ENCODE measurements at regions not wholly inside any gene's neighbourhood (a gene's known extent, or its start where the extent isn't known, plus 50 kb on each side); places are given as distances from the start of the nearest gene placed in this dataset.

DNA sequence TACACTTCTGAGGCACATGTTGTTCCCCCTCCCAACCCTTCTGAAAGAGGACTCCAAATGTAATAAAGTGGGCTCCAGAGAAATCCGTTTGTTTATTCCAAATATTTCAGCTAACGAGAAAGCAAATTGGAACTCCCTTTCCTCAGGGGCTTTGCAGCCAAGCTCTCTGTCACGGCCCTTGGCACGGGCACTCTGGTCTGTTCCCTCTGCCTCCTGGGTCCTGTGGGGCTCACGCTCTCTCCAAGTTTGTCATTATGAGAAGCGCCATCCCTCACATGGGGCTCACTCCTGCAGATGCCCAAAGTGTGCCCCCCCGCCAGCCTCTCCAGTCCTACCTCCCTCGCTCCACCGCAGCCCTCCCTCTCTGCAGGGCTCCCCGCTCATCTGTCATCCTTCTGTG lies 125.4 kb upstream of the POU2AF2 start:
- H3K4me3 ChIP-seq, result no peak overlapping the region
- H3K4me1 ChIP-seq, result no peaks in the 10 kb centered on the region; the same call in 1 of the 2 replicates
- no peaks in the 10 kb centered on the region for H4K20me1 ChIP-seq
- H3K27me3 ChIP-seq, result no peaks in the 10 kb centered on the region
- no peak for TF ChIP-seq Cebpa-rat (IDR thresholded peaks at IDR 0.05)
- no peak overlapping the region for H3K9ac ChIP-seq
- H3K4me2 ChIP-seq, result no peak overlapping the region
- H3K36me3 ChIP-seq, result no peaks in the 10 kb centered on the region
- no peak overlapping the region for H3K27ac ChIP-seq
- H3K9me3 ChIP-seq, result no peaks in the 10 kb centered on the region

- TF ChIP-seq Cebpa-rat (IDR thresholded peaks at IDR 0.05), result no peak
- H3K4me2 ChIP-seq, result no peak overlapping the region
- H3K4me3 ChIP-seq, result no peak overlapping the region
- H3K27ac ChIP-seq, result no peak overlapping the region
- no peaks in the 10 kb centered on the region for H3K36me3 ChIP-seq
- H3K4me1 ChIP-seq, result no peaks in the 10 kb centered on the region; the same call in 1 of the 2 replicates
- no peaks in the 10 kb centered on the region for H3K27me3 ChIP-seq
- no peak overlapping the region for H3K9ac ChIP-seq
- no peaks in the 10 kb centered on the region for H4K20me1 ChIP-seq
- H3K9me3 ChIP-seq, result no peaks in the 10 kb centered on the region
Measured at GRCh38 chr11:111119751-111120150, 125.8 kb upstream of the POU2AF2 start.

DNA sequence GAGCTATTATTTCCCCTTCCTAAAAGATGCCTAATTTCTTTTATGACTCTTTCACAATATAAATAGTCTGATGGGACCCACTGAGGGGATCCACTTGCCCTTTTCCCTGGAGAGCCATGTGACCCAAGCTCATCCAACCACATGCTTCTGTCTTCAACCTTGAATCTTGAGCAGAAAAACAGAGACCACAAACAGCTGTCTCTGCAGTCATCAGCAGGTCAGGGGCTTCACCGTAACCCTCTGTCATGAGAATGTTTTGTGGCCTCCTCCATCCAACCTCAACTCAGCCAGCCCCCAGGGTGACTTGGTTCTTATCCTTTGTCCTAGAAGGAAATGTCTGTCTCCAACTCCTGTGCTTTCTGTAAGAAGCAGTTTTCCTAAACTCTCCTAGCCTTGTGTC lies 129.6 kb upstream of the POU2AF2 start:
- no peak overlapping the region for H3K4me3 ChIP-seq
- no peaks in the 10 kb centered on the region for H4K20me1 ChIP-seq
- H3K27me3 ChIP-seq, result no peaks in the 10 kb centered on the region
- H3K27ac ChIP-seq, result no peak overlapping the region
- no peak for TF ChIP-seq Cebpa-rat (IDR thresholded peaks at IDR 0.05)
- no peak overlapping the region for H3K9ac ChIP-seq
- H3K4me2 ChIP-seq, result no peak overlapping the region
- H3K36me3 ChIP-seq, result no peaks in the 10 kb centered on the region
- H3K9me3 ChIP-seq, result no peaks in the 10 kb centered on the region
- H3K4me1 ChIP-seq, result no peaks in the 10 kb centered on the region; the same call in 1 of the 2 replicates

GRCh38 chr11:111114091-111114490 lies 131.4 kb upstream of the POU2AF2 start:
- no peak overlapping the region for H3K9ac ChIP-seq
- no peak overlapping the region for H3K4me2 ChIP-seq
- no peaks in the 10 kb centered on the region for H4K20me1 ChIP-seq
- TF ChIP-seq Cebpa-rat (IDR thresholded peaks at IDR 0.05), result no peak
- no peaks in the 10 kb centered on the region for H3K36me3 ChIP-seq
- no peak overlapping the region for H3K4me3 ChIP-seq
- no peaks in the 10 kb centered on the region; the same call in 1 of the 2 replicates for H3K4me1 ChIP-seq
- no peak overlapping the region for H3K27ac ChIP-seq
- no peaks in the 10 kb centered on the region for H3K27me3 ChIP-seq
- no peaks in the 10 kb centered on the region for H3K9me3 ChIP-seq

- H3K9ac ChIP-seq, result no peak overlapping the region
- no peaks in the 10 kb centered on the region for H3K9me3 ChIP-seq
- H3K27me3 ChIP-seq, result no peaks in the 10 kb centered on the region
- no peaks in the 10 kb centered on the region for H3K36me3 ChIP-seq
- no peaks in the 10 kb centered on the region for H4K20me1 ChIP-seq
- H3K4me2 ChIP-seq, result no peak overlapping the region
- H3K4me1 ChIP-seq, result no peaks in the 10 kb centered on the region; the same call in 1 of the 2 replicates
- no peak for TF ChIP-seq Cebpa-rat (IDR thresholded peaks at IDR 0.05)
- H3K27ac ChIP-seq, result no peak overlapping the region
- no peak overlapping the region for H3K4me3 ChIP-seq
Measured at GRCh38 chr11:111112614-111113013, 132.9 kb upstream of the POU2AF2 start.

- Histone ChIP-seq H3K4me2 (no peak overlapping the region), H4K20me1 (no peaks in the 10 kb centered on the region), H3K27ac (no peak overlapping the region), H3K27me3 (no peaks in the 10 kb centered on the region), H3K9ac (no peak overlapping the region), H3K36me3 (no peaks in the 10 kb centered on the region), H3K4me3 (no peak overlapping the region), H3K4me1 (no peaks in the 10 kb centered on the region), H3K9me3 (no peaks in the 10 kb centered on the region)
- no peak for TF ChIP-seq Cebpa-rat (IDR thresholded peaks at IDR 0.05)
Measured at GRCh38 chr11:111107501-111107900, 138.0 kb upstream of the POU2AF2 start.

- no peak for TF ChIP-seq Cebpa-rat (IDR thresholded peaks at IDR 0.05)
- no peak overlapping the region for H3K4me2 ChIP-seq
- H4K20me1 ChIP-seq, result no peaks in the 10 kb centered on the region
- H3K4me3 ChIP-seq, result no peak overlapping the region
- H3K27ac ChIP-seq, result no peak overlapping the region
- no peaks in the 10 kb centered on the region for H3K4me1 ChIP-seq
- H3K9me3 ChIP-seq, result no peaks in the 10 kb centered on the region
- H3K9ac ChIP-seq, result no peak overlapping the region
- H3K36me3 ChIP-seq, result no peaks in the 10 kb centered on the region
- no peaks in the 10 kb centered on the region for H3K27me3 ChIP-seq
Measured at GRCh38 chr11:111106641-111107040, 138.9 kb upstream of the POU2AF2 start.

DNA sequence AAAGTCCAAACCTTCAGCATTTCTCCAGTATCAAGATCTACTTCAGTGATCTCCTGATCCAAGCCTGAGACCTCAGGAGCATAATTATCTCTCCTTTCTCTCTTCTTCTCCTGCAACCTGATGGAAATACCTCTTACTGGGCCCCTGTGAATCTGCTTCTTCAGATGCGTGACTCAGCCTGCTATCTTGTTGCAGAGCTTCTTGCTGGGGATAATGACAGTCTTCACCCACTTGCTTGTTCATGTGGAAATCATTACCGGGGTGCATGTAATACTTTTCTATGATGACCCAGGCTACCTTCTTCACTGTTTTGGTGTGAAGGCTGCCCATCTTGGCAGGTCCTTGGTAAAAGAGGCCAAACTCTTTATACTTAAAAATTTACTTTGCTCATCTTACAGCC lies 140.0 kb upstream of the POU2AF2 start:
- H3K36me3 ChIP-seq, result no peaks in the 10 kb centered on the region
- no peaks in the 10 kb centered on the region for H4K20me1 ChIP-seq
- H3K4me2 ChIP-seq, result no peak overlapping the region
- no peak overlapping the region for H3K9ac ChIP-seq
- no peaks in the 10 kb centered on the region for H3K4me1 ChIP-seq
- H3K4me3 ChIP-seq, result no peak overlapping the region
- no peak overlapping the region for H3K27ac ChIP-seq
- H3K27me3 ChIP-seq, result no peaks in the 10 kb centered on the region
- H3K9me3 ChIP-seq, result no peaks in the 10 kb centered on the region
- TF ChIP-seq Cebpa-rat (IDR thresholded peaks at IDR 0.05), result no peak

GRCh38 chr11:111104185-111104584 lies 141.3 kb upstream of the POU2AF2 start:
- Histone ChIP-seq H3K36me3 (no peaks in the 10 kb centered on the region), H4K20me1 (no peaks in the 10 kb centered on the region), H3K4me3 (no peak overlapping the region), H3K27me3 (no peaks in the 10 kb centered on the region), H3K4me2 (no peak overlapping the region), H3K9ac (no peak overlapping the region), H3K9me3 (no peaks in the 10 kb centered on the region), H3K4me1 (no peaks in the 10 kb centered on the region), H3K27ac (no peak overlapping the region)
- TF ChIP-seq Cebpa-rat (IDR thresholded peaks at IDR 0.05), result no peak

DNA sequence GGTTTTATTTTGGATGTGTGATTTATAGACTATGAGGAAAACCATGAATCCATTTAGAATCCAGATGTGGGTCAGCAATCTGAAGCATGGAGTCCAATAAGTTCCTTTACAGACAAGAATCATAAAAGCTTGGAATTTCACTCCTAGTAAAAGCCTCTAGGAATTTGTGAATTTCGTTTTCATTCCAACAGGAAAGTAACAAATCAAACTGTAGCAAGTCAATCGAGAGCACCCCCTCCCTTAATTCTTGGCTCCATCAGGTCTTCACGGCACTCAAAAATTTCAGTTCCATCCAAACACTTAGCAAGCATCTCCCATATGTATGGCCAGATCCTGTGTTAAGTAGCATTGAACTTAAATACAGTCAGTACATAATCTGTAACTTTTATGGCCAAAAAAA lies 143.6 kb upstream of the POU2AF2 start:
- Histone ChIP-seq H3K9me3 (no peaks in the 10 kb centered on the region), H4K20me1 (no peaks in the 10 kb centered on the region), H3K4me3 (no peak overlapping the region), H3K36me3 (no peaks in the 10 kb centered on the region), H3K27me3 (no peaks in the 10 kb centered on the region), H3K9ac (no peak overlapping the region), H3K27ac (no peak overlapping the region), H3K4me1 (no peaks in the 10 kb centered on the region), H3K4me2 (no peak overlapping the region)
- TF ChIP-seq Cebpa-rat (IDR thresholded peaks at IDR 0.05), result no peak

DNA sequence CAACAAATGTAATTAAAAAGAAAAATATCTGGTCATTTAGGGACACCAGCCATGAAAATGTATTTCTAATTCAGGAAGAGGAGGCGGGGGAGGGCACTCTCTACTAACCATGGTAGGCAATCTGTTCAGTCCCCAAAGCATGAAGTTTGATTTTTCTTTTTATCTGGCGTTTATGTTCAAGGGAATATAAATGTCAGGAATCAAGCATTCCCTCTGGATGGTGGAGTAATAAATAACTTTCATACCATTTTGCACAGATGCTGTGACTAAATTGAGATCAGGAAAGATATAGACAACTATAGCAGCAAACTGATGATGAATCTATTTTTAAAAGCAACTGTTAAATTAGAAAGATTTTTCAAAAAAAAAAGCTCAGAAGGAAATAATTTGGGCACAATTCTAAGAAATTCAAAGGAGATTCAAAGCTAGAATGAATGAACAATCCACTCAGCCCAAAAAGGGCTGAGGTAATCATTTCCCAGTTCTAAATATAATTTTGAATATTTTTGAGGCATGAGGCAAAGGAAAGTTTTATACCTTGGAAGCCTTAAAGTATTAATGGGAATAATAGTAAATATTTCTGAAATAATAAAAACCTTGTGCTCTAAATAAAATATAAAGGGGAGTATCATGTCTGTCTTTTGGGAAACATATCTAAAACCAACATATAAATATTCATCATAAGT lies 146.4 kb upstream of the POU2AF2 start:
- Histone ChIP-seq H3K27me3 (no peaks in the 10 kb centered on the region), H3K27ac (no peak overlapping the region), H3K4me2 (no peak overlapping the region), H3K9me3 (no peaks in the 10 kb centered on the region), H3K36me3 (no peaks in the 10 kb centered on the region), H3K4me3 (no peak overlapping the region), H3K9ac (no peak overlapping the region), H4K20me1 (no peaks in the 10 kb centered on the region), H3K4me1 (no peaks in the 10 kb centered on the region)
- no peak for TF ChIP-seq Cebpa-rat (IDR thresholded peaks at IDR 0.05)
